H1 (cell line): ENCODE measurements at regions not wholly inside any gene's neighbourhood (a gene's known extent, or its start where the extent isn't known, plus 50 kb on each side); places are given as distances from the start of the nearest gene placed in this dataset.

ENCODE experiments used
- CTCF ChIA-PET: fragments of 300-600 bp; sonication (Branson Sonifier 250); formaldehyde crosslinking; loops from one replicate; lab custom pipeline; 2021; ENCODE audit not compliant: partially characterized antibody; lab: Charles Lee
- POLR2A ChIA-PET: fragments of 300-600 bp; sonication (Branson Sonifier 250); formaldehyde crosslinking; loops from one replicate; lab custom pipeline; 2021; ENCODE audit warnings: inconsistent platforms; ENCODE audit not compliant: partially characterized antibody; lab: Charles Lee
- DNase-seq, 2 experiments: peaks; one replicate each; pipeline versions ENCODE4 v3.0.0 to v3.0.0-alpha.2; 2010 to 2022; ENCODE audit warnings: low spot score in 2 of 2, low read depth in 1 of 2, mixed read lengths in 1 of 2
- FAIRE-seq: peaks from 2 replicates; lab custom pipeline; 2011; peaks lifted over from hg19 to GRCh38; lab: Jason Lieb, UNC
- H2AFZ ChIP-seq: 2 replicates; pipeline ENCODE4 v1.8.1; 2012; ENCODE audit warnings: low read length, inconsistent platforms
- H2AK5ac ChIP-seq: 2 replicates; pipeline ENCODE4 v1.6.1; 2013; ENCODE audit warnings: low read depth, low read length
- H2BK120ac ChIP-seq: replicated peaks from 2 replicates; pipeline ENCODE3; 2013; ENCODE audit warnings: low read depth, low read length, inconsistent platforms
- H2BK12ac ChIP-seq: 2 replicates; pipeline ENCODE4 v1.6.1; 2013; ENCODE audit warnings: low read depth, low read length
- H2BK15ac ChIP-seq: 2 replicates; pipeline ENCODE4 v1.6.1; 2013; ENCODE audit warnings: low read length
- H2BK20ac ChIP-seq: 2 replicates; pipeline ENCODE4 v1.6.1; 2013; ENCODE audit warnings: low read length
- H2BK5ac ChIP-seq: 2 replicates; pipeline ENCODE4 v1.6.1; 2013; ENCODE audit warnings: low read depth, low read length
- H3K14ac ChIP-seq: 2 replicates; pipeline ENCODE4 v1.6.1; 2013; ENCODE audit warnings: inconsistent platforms; ENCODE audit not compliant: insufficient read length
- H3K18ac ChIP-seq: 2 replicates; pipeline ENCODE4 v1.6.1; 2013; ENCODE audit warnings: low read length; ENCODE audit errors: extremely low read depth
- H3K23ac ChIP-seq: 2 replicates; pipeline ENCODE4 v1.6.1; 2013; ENCODE audit warnings: inconsistent platforms; ENCODE audit not compliant: insufficient read length
- H3K23me2 ChIP-seq: 2 replicates; pipeline ENCODE4 v1.6.1; 2013; ENCODE audit warnings: low read depth, low read length
- H3K27ac ChIP-seq: 2 replicates; pipeline ENCODE4 v1.6.1; 2011; ENCODE audit warnings: low read depth, low read length, inconsistent platforms
- H3K27me3 ChIP-seq, 4 experiments: replicated peaks in 1 of 4; 1 replicate in 1 of 4; 2 replicates in 3 of 4; pipeline versions ENCODE4 v1.6.1 to v1.8.1; 2011 to 2013; ENCODE audit warnings: low read length in 3 of 4, mild to moderate bottlenecking in 3 of 4, inconsistent platforms in 2 of 4, mixed read lengths in 2 of 4, moderate library complexity in 1 of 4; ENCODE audit not compliant: control insufficient read depth in 3 of 4, insufficient read depth in 3 of 4; ENCODE audit errors: extremely low read depth in 1 of 4
- H3K36me3 ChIP-seq, 4 experiments: 2 replicates each; pipeline versions ENCODE4 v1.6.1 to v1.8.1; 2011 to 2013; ENCODE audit warnings: mild to moderate bottlenecking in 4 of 4, low read length in 3 of 4, moderate library complexity in 2 of 4, control low read depth in 1 of 4, inconsistent platforms in 1 of 4; ENCODE audit not compliant: insufficient read depth in 4 of 4, control insufficient read depth in 2 of 4
- H3K4ac ChIP-seq: replicated peaks from 2 replicates; pipeline ENCODE3; 2013; ENCODE audit warnings: low read length, low read depth, mixed read lengths, inconsistent platforms; ENCODE audit not compliant: insufficient read length
- H3K4me1 ChIP-seq, 4 experiments: replicated peaks in 1 of 4; 1 replicate in 1 of 4; 2 replicates in 3 of 4; pipeline versions ENCODE4 v1.6.1 to v1.8.1; 2011 to 2013; ENCODE audit warnings: low read length in 3 of 4, inconsistent platforms in 2 of 4, mixed read lengths in 1 of 4; ENCODE audit not compliant: insufficient read depth in 4 of 4, control insufficient read depth in 3 of 4
- H3K4me2 ChIP-seq, 2 experiments: 2 replicates each; pipeline versions ENCODE4 v1.6.1 to v1.8.1; 2011 to 2013; ENCODE audit warnings: low read depth in 2 of 2, low read length in 2 of 2, control low read depth in 1 of 2, inconsistent platforms in 1 of 2, mild to moderate bottlenecking in 1 of 2; ENCODE audit not compliant: insufficient read depth in 1 of 2
- H3K4me3 ChIP-seq, 4 experiments: fragments of 200-600, 300-600 bp in 1 of 4; sonication (generic), shearing (Covaris generic), sonication (Bioruptor Twin) in 1 of 4; 2 replicates each; pipeline versions ENCODE4 v1.5.1 to v1.8.1; 2011 to 2016; ENCODE audit warnings: low read length in 4 of 4, low read depth in 3 of 4, control low read depth in 2 of 4, inconsistent platforms in 2 of 4, mild to moderate bottlenecking in 2 of 4, mixed read lengths in 1 of 4, moderate library complexity in 1 of 4; ENCODE audit not compliant: insufficient read depth in 2 of 4; ENCODE audit errors: extremely low read depth in 1 of 4
- H3K56ac ChIP-seq: replicated peaks from 2 replicates; pipeline ENCODE3; 2013; ENCODE audit warnings: low read depth, mild to moderate bottlenecking, mixed read lengths, low read length, inconsistent platforms; ENCODE audit not compliant: insufficient read length
- H3K79me1 ChIP-seq: 2 replicates; pipeline ENCODE4 v1.6.1; 2013; ENCODE audit warnings: low read depth, low read length, control low read depth
- H3K79me2 ChIP-seq, 2 experiments: 2 replicates each; pipeline versions ENCODE4 v1.6.1 to v1.8.1; 2012 to 2013; ENCODE audit warnings: low read length in 2 of 2, mild to moderate bottlenecking in 2 of 2, inconsistent platforms in 1 of 2; ENCODE audit not compliant: insufficient read depth in 2 of 2, control insufficient read depth in 1 of 2
- H3K9ac ChIP-seq, 4 experiments: replicated peaks in 1 of 4; 1 replicate in 1 of 4; 2 replicates in 3 of 4; pipeline versions ENCODE4 v1.6.1 to v1.8.1; 2011 to 2013; ENCODE audit warnings: low read depth in 3 of 4, low read length in 3 of 4, control low read depth in 2 of 4, mild to moderate bottlenecking in 2 of 4, moderate library complexity in 2 of 4, inconsistent platforms in 1 of 4; ENCODE audit errors: extremely low read depth in 1 of 4
- H3K9me3 ChIP-seq, 2 experiments: 2 replicates each; pipeline versions ENCODE4 v1.6.1 to v1.8.1; 2012 to 2013; ENCODE audit warnings: mild to moderate bottlenecking in 2 of 2, moderate library complexity in 2 of 2, control low read depth in 1 of 2, inconsistent platforms in 1 of 2, low read depth in 1 of 2, low read length in 1 of 2, mixed read lengths in 1 of 2; ENCODE audit not compliant: insufficient read depth in 2 of 2
- H4K20me1 ChIP-seq, 2 experiments: replicated peaks in 1 of 2; 2 replicates each; pipeline versions ENCODE3 to v1.8.1; 2011 to 2013; ENCODE audit warnings: inconsistent platforms in 2 of 2, low read length in 2 of 2, mild to moderate bottlenecking in 1 of 2; ENCODE audit not compliant: insufficient read depth in 2 of 2, control insufficient read depth in 1 of 2
- H4K5ac ChIP-seq: 2 replicates; pipeline ENCODE4 v1.6.1; 2013; ENCODE audit warnings: low read length, low read depth, mixed read lengths, inconsistent platforms; ENCODE audit not compliant: insufficient read length
- H4K8ac ChIP-seq: 2 replicates; pipeline ENCODE4 v1.8.0; 2013; ENCODE audit warnings: mild to moderate bottlenecking, moderate library complexity, low read length, inconsistent platforms; ENCODE audit not compliant: insufficient read depth; ENCODE audit errors: extremely low read depth
- H4K91ac ChIP-seq: replicated peaks from 2 replicates; pipeline ENCODE3; 2013; ENCODE audit warnings: low read length, mixed read lengths, inconsistent platforms; ENCODE audit not compliant: insufficient read length
- BRCA1 ChIP-seq: IDR thresholded peaks from 2 replicates; pipeline ENCODE4 v1.6.1; 2012; ENCODE audit warnings: low read depth, low read length, improper control_type of control experiment
- EZH2 ChIP-seq: fragments of 200-600 bp; sonication (generic); IDR thresholded peaks from 2 replicates; pipeline ENCODE4 v1.7.1; 2012; ENCODE audit warnings: low read depth, mild to moderate bottlenecking, moderate library complexity, low read length, inconsistent platforms; ENCODE audit not compliant: severe bottlenecking
- FOSL1 ChIP-seq: IDR thresholded peaks from 2 replicates; pipeline ENCODE4 v1.6.1; 2011; ENCODE audit warnings: mild to moderate bottlenecking, low read depth, low read length, moderate library complexity; ENCODE audit not compliant: insufficient read depth
- GTF2F1 ChIP-seq: IDR thresholded peaks from 2 replicates; pipeline ENCODE4 v1.6.1; 2012; ENCODE audit warnings: low read depth, low read length, improper control_type of control experiment, borderline replicate concordance
- HDAC2 ChIP-seq, 2 experiments: fragments of 300-600 bp in 1 of 2; sonication (generic) in 1 of 2; IDR thresholded peaks; 2 replicates each; pipeline ENCODE4 v1.6.1; 2011 to 2012; ENCODE audit warnings: low read depth in 2 of 2, low read length in 2 of 2, mild to moderate bottlenecking in 2 of 2, moderate library complexity in 2 of 2, borderline replicate concordance in 1 of 2, inconsistent platforms in 1 of 2
- KDM1A ChIP-seq: fragments of 200-600, 300-600 bp; sonication (generic); IDR thresholded peaks from 2 replicates; pipeline ENCODE4 v1.7.1; 2016; ENCODE audit warnings: mild to moderate bottlenecking, low read length, borderline replicate concordance
- POLR2A ChIP-seq, 2 experiments: IDR thresholded peaks; 1 replicate in 1 of 2; 2 replicates in 1 of 2; pipeline ENCODE4 v1.6.1; 2011; ENCODE audit warnings: low read depth in 2 of 2, low read length in 2 of 2, mild to moderate bottlenecking in 2 of 2; ENCODE audit errors: control extremely low read depth in 1 of 2
- RAD21 ChIP-seq, 2 experiments: IDR thresholded peaks in 1 of 2; conservative IDR thresholded peaks in 1 of 2; 2 replicates each; pipeline ENCODE4 v1.6.1; 2011; ENCODE audit warnings: low read depth in 2 of 2, low read length in 2 of 2, improper control_type of control experiment in 1 of 2, inconsistent platforms in 1 of 2, mild to moderate bottlenecking in 1 of 2, moderate library complexity in 1 of 2
- TBP ChIP-seq: IDR thresholded peaks from 2 replicates; pipeline ENCODE4 v1.6.1; 2011; ENCODE audit warnings: low read depth, low read length, improper control_type of control experiment
- WGBS, 2 experiments: shearing (Covaris generic) in 1 of 2; methylation state at CpG; one replicate each; pipeline versions ENCODE4 v1.1.6 to v1.1.7; 2013 to 2015; ENCODE audit warnings: low lambda C conversion rate in 2 of 2, mixed read lengths in 2 of 2, inconsistent platforms in 1 of 2, low coverage in 1 of 2, missing lambda C conversion rate in 1 of 2; ENCODE audit not compliant: insufficient replicate concordance in 2 of 2, insufficient coverage in 1 of 2, insufficient read length in 1 of 2; ENCODE audit errors: extremely low coverage in 1 of 2, missing lambda C conversion rate in 1 of 2; 5-methylcytosine and 5-hydroxymethylcytosine counted together
- TF ChIP-seq, protein P1 (sequence below): IDR thresholded peaks from 2 replicates; pipeline ENCODE4 v1.6.1; 2012; ENCODE audit warnings: inconsistent platforms

DNA sequence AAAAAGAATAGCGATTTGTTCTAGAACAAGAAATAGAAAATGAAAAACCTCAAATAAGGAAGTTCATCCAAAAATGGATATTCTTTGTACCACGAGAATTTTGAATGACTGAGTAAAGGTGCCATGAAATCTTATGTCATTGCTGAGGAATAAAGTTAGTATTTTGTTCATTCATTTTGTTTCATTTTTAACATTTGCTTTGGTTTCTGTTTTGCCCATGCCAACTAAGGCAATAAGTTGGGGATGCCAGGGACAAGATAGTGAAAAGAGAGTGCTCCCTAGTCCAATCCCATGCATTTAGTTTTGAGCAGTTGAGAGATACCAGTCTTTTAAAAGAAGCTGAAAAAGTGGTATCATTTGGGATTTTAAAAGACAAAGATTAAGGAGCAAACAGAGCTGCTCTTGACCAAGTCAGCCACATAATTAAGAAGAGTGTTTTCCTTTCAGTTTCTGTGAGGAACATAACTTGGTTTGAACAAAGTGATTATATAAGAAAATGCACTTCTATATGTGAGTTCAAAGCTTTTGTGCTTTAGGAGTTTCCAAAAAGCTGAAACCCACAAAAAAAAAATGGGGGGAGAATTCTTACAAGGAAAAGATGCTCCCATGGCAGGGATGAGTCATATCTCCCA is 201.4 kb downstream of the PLOD2 start:
- H3K27ac ChIP-seq, result no peak overlapping the region
- no peak overlapping the region for H3K23ac ChIP-seq
- no peak overlapping the region for H3K4me3 ChIP-seq
- H4K20me1 ChIP-seq, result no peaks in the 10 kb centered on the region
- H2BK15ac ChIP-seq, result no peak overlapping the region
- H3K14ac ChIP-seq, result no peak overlapping the region
- FAIRE-seq (no peak), DNase-seq (no peak)
- no peak overlapping the region for H2BK20ac ChIP-seq
- H3K4ac ChIP-seq, result no peak overlapping the region
- H3K36me3 ChIP-seq, result no peaks in the 10 kb centered on the region
- H2BK120ac ChIP-seq, result no peak overlapping the region
- no peaks in the 10 kb centered on the region for H3K79me1 ChIP-seq
- H2AK5ac ChIP-seq, result no peak overlapping the region
- no peak overlapping the region for H2BK5ac ChIP-seq
- H3K18ac ChIP-seq, result no peak overlapping the region
- no peak overlapping the region for H4K5ac ChIP-seq
- H3K79me2 ChIP-seq, result no peaks in the 10 kb centered on the region
- no peak overlapping the region for H4K91ac ChIP-seq
- H3K4me1 ChIP-seq, result no peaks in the 10 kb centered on the region
- no peaks in the 10 kb centered on the region for H3K9me3 ChIP-seq
- no peaks in the 10 kb centered on the region for H3K27me3 ChIP-seq
- H2BK12ac ChIP-seq, result no peak overlapping the region
- H3K56ac ChIP-seq, result no peak overlapping the region
- H3K23me2 ChIP-seq, result no peaks in the 10 kb centered on the region
- no peak overlapping the region for H4K8ac ChIP-seq
- H3K4me2 ChIP-seq, result no peak overlapping the region
- ChIA-PET CTCF (interaction anchor here (1.6 kb wide), 1 partner anchor 9 kb away, joined by 4 read pairs; no protein-coding TSS in a partner anchor), POLR2A (no interaction called here)
- H2AFZ ChIP-seq, result no peak overlapping the region
- no peak overlapping the region for H3K9ac ChIP-seq
- WGBS, 2 experiments, result 94% methylated on average over 2 of the region's 2 CpGs; no CpG with 5 or more reads in 1 of the 2 experiments
- TF ChIP-seq BRCA1 (no peak), TBP (no peak), KDM1A (no peak), FOSL1 (no peak), GTF2F1 (no peak), RAD21 (IDR thresholded peaks at IDR 0.05 in 1 of 2, conservative IDR thresholded peaks at IDR 0.05 in 1 of 2; ENCODE audit: low read depth in 2 of 2, low read length in 2 of 2) (no peak), HDAC2 (IDR thresholded peaks at IDR 0.05; ENCODE audit: borderline replicate concordance in 1 of 2, low read depth in 2 of 2, low read length in 2 of 2) (no peak), POLR2A (IDR thresholded peaks at IDR 0.05; ENCODE audit: control extremely low read depth in 1 of 2, low read depth in 2 of 2, low read length in 2 of 2) (no peak), EZH2 (no peak)
- TF ChIP-seq, protein P1, sequence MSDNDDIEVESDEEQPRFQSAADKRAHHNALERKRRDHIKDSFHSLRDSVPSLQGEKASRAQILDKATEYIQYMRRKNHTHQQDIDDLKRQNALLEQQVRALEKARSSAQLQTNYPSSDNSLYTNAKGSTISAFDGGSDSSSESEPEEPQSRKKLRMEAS, result no peak
